ENCODE measurements at regions not wholly inside any gene's neighbourhood (a gene's known extent, or its start where the extent isn't known, plus 50 kb on each side); places are given as distances from the start of the nearest gene placed in this dataset.

GRCh38 chr1:55316947-55317662 lies 101.9 kb upstream of the USP24 start:
- Histone ChIP-seq H2BK15ac (ENCODE audit: low read length) (no peak overlapping the region), H3K4me1 (replicated peaks in 1 of 4; ENCODE audit: control insufficient read depth in 3 of 4, insufficient read depth in 4 of 4, low read length in 3 of 4) (no peaks in the 10 kb centered on the region; a peak in 1 of 7 replicates), H3K36me3 (ENCODE audit: control insufficient read depth in 2 of 4, insufficient read depth in 4 of 4, low read length in 3 of 4) (no peaks in the 10 kb centered on the region), H2AFZ (ENCODE audit: low read length) (no peak overlapping the region), H3K9me3 (ENCODE audit: insufficient read depth in 2 of 2, low read depth in 1 of 2, low read length in 1 of 2) (no peaks in the 10 kb centered on the region), H2BK120ac (replicated peaks; ENCODE audit: low read depth, low read length) (no peak overlapping the region), H3K14ac (ENCODE audit: insufficient read length) (no peak overlapping the region), H2BK12ac (ENCODE audit: low read depth, low read length) (no peak overlapping the region), H4K8ac (ENCODE audit: extremely low read depth, insufficient read depth, low read length) (no peak overlapping the region), H3K27ac (ENCODE audit: low read depth, low read length) (no peak overlapping the region), H2BK5ac (ENCODE audit: low read depth, low read length) (no peak overlapping the region), H2BK20ac (ENCODE audit: low read length) (no peak overlapping the region), H3K9ac (replicated peaks in 1 of 4; ENCODE audit: extremely low read depth in 1 of 4, low read depth in 3 of 4, low read length in 3 of 4) (no peak overlapping the region), H3K56ac (replicated peaks; ENCODE audit: insufficient read length, low read depth, low read length) (no peak overlapping the region), H3K23ac (ENCODE audit: insufficient read length) (no peak overlapping the region), H2AK5ac (ENCODE audit: low read depth, low read length) (no peak overlapping the region), H3K4ac (replicated peaks; ENCODE audit: insufficient read length, low read depth, low read length) (no peak overlapping the region), H4K91ac (replicated peaks; ENCODE audit: insufficient read length, low read length) (no peak overlapping the region), H4K5ac (ENCODE audit: insufficient read length, low read depth, low read length) (no peak overlapping the region), H4K20me1 (replicated peaks in 1 of 2; ENCODE audit: control insufficient read depth in 1 of 2, insufficient read depth in 2 of 2, low read length in 2 of 2) (no peaks in the 10 kb centered on the region), H3K79me1 (ENCODE audit: low read depth, low read length) (no peaks in the 10 kb centered on the region), H3K18ac (ENCODE audit: extremely low read depth, low read length) (no peak overlapping the region), H3K4me2 (ENCODE audit: insufficient read depth in 1 of 2, low read depth in 2 of 2, low read length in 2 of 2) (no peak overlapping the region), H3K27me3 (replicated peaks in 1 of 4; ENCODE audit: control insufficient read depth in 3 of 4, extremely low read depth in 1 of 4, insufficient read depth in 3 of 4, low read length in 3 of 4) (no peaks in the 10 kb centered on the region), H3K79me2 (ENCODE audit: control insufficient read depth in 1 of 2, insufficient read depth in 2 of 2, low read length in 2 of 2) (no peaks in the 10 kb centered on the region), H3K23me2 (ENCODE audit: low read depth, low read length) (no peaks in the 10 kb centered on the region), H3K4me3 (ENCODE audit: extremely low read depth in 1 of 4, insufficient read depth in 2 of 4, low read depth in 3 of 4, low read length in 4 of 4) (no peak overlapping the region)
- POLR2A ChIA-PET (ENCODE audit: partially characterized antibody): interaction anchor here (1.5 kb wide), 1 partner anchor 15 kb away, joined by 4 read pairs; no protein-coding TSS in a partner anchor
- 87% methylated on average over 7 of the region's 7 CpGs; no CpG with 5 or more reads in 1 of the 2 experiments for WGBS, 2 experiments (ENCODE audit: extremely low coverage in 1 of 2, insufficient coverage in 1 of 2, insufficient read length in 1 of 2, insufficient replicate concordance in 2 of 2, low coverage in 1 of 2, low lambda C conversion rate in 2 of 2, missing lambda C conversion rate in 1 of 2)
- FAIRE-seq (no peak), DNase-seq (ENCODE audit: low read depth in 1 of 2, low spot score in 2 of 2) (no peak)
- no peak for TF ChIP-seq RXRA (IDR thresholded peaks at IDR 0.05; ENCODE audit: insufficient read depth, low read depth, low read length)
- no peak for TF ChIP-seq ATF2 (IDR thresholded peaks at IDR 0.05; ENCODE audit: low read length)
- no peak for TF ChIP-seq RNF2 (IDR thresholded peaks at IDR 0.05; ENCODE audit: borderline replicate concordance, low read depth, low read length, missing control alignments, poor library complexity, severe bottlenecking)
- TF ChIP-seq CHD2 (IDR thresholded peaks at IDR 0.05; ENCODE audit: low read length): no peak
- no peak for TF ChIP-seq FOSL1 (IDR thresholded peaks at IDR 0.05; ENCODE audit: insufficient read depth, low read depth, low read length)
- TF ChIP-seq SP4 (IDR thresholded peaks at IDR 0.05; ENCODE audit: low read length): no peak
- CTCF ChIA-PET (ENCODE audit: partially characterized antibody): interaction anchor here (1.1 to 3.5 kb wide), 8 partner anchors 9 to 33 kb away, joined by 3 to 17 read pairs (median 7); no protein-coding TSS in a partner anchor
